GM23248 (cell line): ENCODE measurements at regions not wholly inside any gene's neighbourhood (a gene's known extent, or its start where the extent isn't known, plus 50 kb on each side); places are given as distances from the start of the nearest gene placed in this dataset.

Source experiments
- DNase-seq: peaks from one replicate; pipeline ENCODE4 v3.0.0-alpha.2; 2015
- H2AFZ ChIP-seq: fragments of 200-600 bp; sonication (generic); 2 replicates; pipeline ENCODE4 v1.6.1; 2016; ENCODE audit warnings: antibody characterized with exemption
- H3F3A ChIP-seq: fragments of 200-600 bp; sonication (generic); 2 replicates; pipeline ENCODE4 v1.6.1; 2016; ENCODE audit warnings: mild to moderate bottlenecking, antibody characterized with exemption, mixed run types; ENCODE audit not compliant: insufficient read depth
- H3K27ac ChIP-seq: fragments of 200-600 bp; sonication (generic); 2 replicates; pipeline ENCODE4 v1.5.1; 2016; ENCODE audit warnings: mild to moderate bottlenecking
- H3K27me3 ChIP-seq: fragments of 200-600 bp; sonication (generic); replicated peaks from 2 replicates; pipeline ENCODE4 v1.6.1; 2016; ENCODE audit warnings: mild to moderate bottlenecking; ENCODE audit not compliant: insufficient read depth
- H3K36me3 ChIP-seq: fragments of 200-600 bp; sonication (generic); 2 replicates; pipeline ENCODE4 v1.6.1; 2016; ENCODE audit warnings: low read depth, mild to moderate bottlenecking
- H3K4me1 ChIP-seq: fragments of 200-600 bp; sonication (generic); 2 replicates; pipeline ENCODE4 v1.6.1; 2016; ENCODE audit warnings: mild to moderate bottlenecking; ENCODE audit not compliant: insufficient read depth
- H3K4me2 ChIP-seq: fragments of 200-600 bp; sonication (generic); one replicate; pipeline ENCODE4 v1.6.1; 2016; ENCODE audit warnings: mild to moderate bottlenecking; ENCODE audit not compliant: unreplicated experiment
- H3K4me3 ChIP-seq: fragments of 200-600 bp; sonication (generic); 2 replicates; pipeline ENCODE4 v1.5.1; 2016; ENCODE audit warnings: mild to moderate bottlenecking
- H3K79me2 ChIP-seq: fragments of 200-600 bp; sonication (generic); 2 replicates; pipeline ENCODE4 v1.6.1; 2016; ENCODE audit warnings: mild to moderate bottlenecking; ENCODE audit not compliant: insufficient read depth
- H3K9ac ChIP-seq: fragments of 200-600 bp; sonication (generic); 2 replicates; pipeline ENCODE4 v1.6.1; 2016; ENCODE audit warnings: mild to moderate bottlenecking
- H3K9me2 ChIP-seq: fragments of 200-600 bp; sonication (generic); 2 replicates; pipeline ENCODE4 v1.6.1; 2016; ENCODE audit warnings: mixed run types, mild to moderate bottlenecking, moderate library complexity; ENCODE audit not compliant: insufficient read depth
- H3K9me3 ChIP-seq: fragments of 200-600 bp; sonication (generic); one replicate; pipeline ENCODE4 v1.6.1; 2017; ENCODE audit warnings: low read depth
- H4K20me1 ChIP-seq: fragments of 200-600 bp; sonication (generic); 2 replicates; pipeline ENCODE4 v1.6.0; 2016; ENCODE audit not compliant: insufficient read depth
- EZH2 ChIP-seq: fragments of 200-600 bp; sonication (generic); IDR thresholded peaks from 2 replicates; pipeline ENCODE4 v1.6.1; 2018; ENCODE audit warnings: antibody characterized with exemption, mild to moderate bottlenecking; ENCODE audit not compliant: insufficient read depth, poor library complexity, severe bottlenecking
- EZH2phosphoT487 ChIP-seq: fragments of 200-600 bp; sonication (generic); IDR thresholded peaks from 2 replicates; pipeline ENCODE4 v1.6.1; 2018; ENCODE audit warnings: antibody characterized with exemption, moderate library complexity, mild to moderate bottlenecking, low read depth; ENCODE audit not compliant: insufficient read depth
- WGBS, 2 experiments: methylation state at CpG; one replicate each; pipeline ENCODE4 v1.1.6; 2015 to 2017; ENCODE audit warnings: low lambda C conversion rate in 2 of 2, low coverage in 1 of 2; ENCODE audit errors: missing lambda C conversion rate in 2 of 2; 5-methylcytosine and 5-hydroxymethylcytosine counted together
- in situ Hi-C: fragments of 300-500 bp; cut with MboI; formaldehyde crosslinking; loops from 2 replicates; pipeline ENCODE4 v1.15.0; 2020

- Histone ChIP-seq H2AFZ (no peak overlapping the region), H3K27me3 (no peaks in the 10 kb centered on the region), H3K79me2 (no peaks in the 10 kb centered on the region), H3K9me2 (no peaks in the 10 kb centered on the region), H3K27ac (no peak overlapping the region), H3K4me2 (no peak overlapping the region), H3K36me3 (no peaks in the 10 kb centered on the region), H3F3A (no peaks in the 10 kb centered on the region), H3K4me1 (no peaks in the 10 kb centered on the region), H3K9ac (no peak overlapping the region), H4K20me1 (no peaks in the 10 kb centered on the region), H3K4me3 (no peak overlapping the region), H3K9me3 (no peaks in the 10 kb centered on the region)
- no peak for TF ChIP-seq EZH2
- no peak for TF ChIP-seq EZH2phosphoT487
- in situ Hi-C loops, result no loop called here
- 2 to 4% methylated on average over 1 of the region's 1 CpG for WGBS, 2 experiments
- DNase-seq, result no peak
These were observed 227.9 kb downstream of the FRK start for GRCh38 chr6:115832786-115833185.

GRCh38 chr6:115832186-115832585 is 228.5 kb downstream of the FRK start:
- Histone ChIP-seq H3K4me3 (no peak overlapping the region), H3K9me2 (no peaks in the 10 kb centered on the region), H3K79me2 (no peaks in the 10 kb centered on the region), H3K36me3 (no peaks in the 10 kb centered on the region), H3K4me1 (no peaks in the 10 kb centered on the region), H3K27me3 (no peaks in the 10 kb centered on the region), H2AFZ (no peak overlapping the region), H3K27ac (no peak overlapping the region), H3K9ac (no peak overlapping the region), H3F3A (no peaks in the 10 kb centered on the region), H3K4me2 (no peak overlapping the region), H4K20me1 (no peaks in the 10 kb centered on the region), H3K9me3 (no peaks in the 10 kb centered on the region)
- in situ Hi-C loops, result no loop called here
- TF ChIP-seq EZH2phosphoT487 (no peak), EZH2 (no peak)
- WGBS, 2 experiments, result 12 to 21% methylated on average over 1 of the region's 1 CpG
- no peak for DNase-seq

GRCh38 chr6:115830895-115831294 is 229.8 kb downstream of the FRK start:
- WGBS, 2 experiments, result 27 to 28% methylated on average over 2 of the region's 2 CpGs
- Histone ChIP-seq H3K9ac (no peak overlapping the region), H3K79me2 (no peaks in the 10 kb centered on the region), H3K4me1 (no peaks in the 10 kb centered on the region), H3K4me2 (no peak overlapping the region), H3K9me3 (no peaks in the 10 kb centered on the region), H3K27ac (no peak overlapping the region), H3K9me2 (no peaks in the 10 kb centered on the region), H3K4me3 (no peak overlapping the region), H3K27me3 (no peaks in the 10 kb centered on the region), H3K36me3 (no peaks in the 10 kb centered on the region), H3F3A (no peaks in the 10 kb centered on the region), H4K20me1 (no peaks in the 10 kb centered on the region), H2AFZ (no peak overlapping the region)
- in situ Hi-C loops, result no loop called here
- TF ChIP-seq EZH2phosphoT487 (no peak), EZH2 (no peak)
- no peak for DNase-seq

GRCh38 chr6:115821798-115822197 is 238.9 kb downstream of the FRK start:
- H3K27ac ChIP-seq, result no peak overlapping the region
- no peaks in the 10 kb centered on the region for H4K20me1 ChIP-seq
- no peak for TF ChIP-seq EZH2
- no peak for TF ChIP-seq EZH2phosphoT487
- H3K9ac ChIP-seq, result no peak overlapping the region
- no peaks in the 10 kb centered on the region for H3K9me2 ChIP-seq
- H3K79me2 ChIP-seq, result no peaks in the 10 kb centered on the region
- H3K4me2 ChIP-seq, result no peak overlapping the region
- no peaks in the 10 kb centered on the region for H3K27me3 ChIP-seq
- WGBS, 2 experiments, result 45 to 67% methylated on average over 2 of the region's 2 CpGs
- no peak overlapping the region for H2AFZ ChIP-seq
- in situ Hi-C loops, result no loop called here
- H3K9me3 ChIP-seq, result no peaks in the 10 kb centered on the region
- H3K4me3 ChIP-seq, result no peak overlapping the region
- H3K36me3 ChIP-seq, result no peaks in the 10 kb centered on the region
- DNase-seq, result no peak
- H3F3A ChIP-seq, result no peaks in the 10 kb centered on the region
- no peaks in the 10 kb centered on the region for H3K4me1 ChIP-seq

GRCh38 chr6:115819506-115819905 is 241.2 kb downstream of the FRK start:
- Histone ChIP-seq H3F3A (no peaks in the 10 kb centered on the region), H3K36me3 (no peaks in the 10 kb centered on the region), H3K79me2 (no peaks in the 10 kb centered on the region), H3K9me3 (no peaks in the 10 kb centered on the region), H2AFZ (no peak overlapping the region), H3K4me1 (no peaks in the 10 kb centered on the region), H3K27me3 (no peaks in the 10 kb centered on the region), H3K9me2 (no peaks in the 10 kb centered on the region), H3K9ac (no peak overlapping the region), H3K4me2 (no peak overlapping the region), H3K27ac (no peak overlapping the region), H3K4me3 (no peak overlapping the region), H4K20me1 (no peaks in the 10 kb centered on the region)
- no peak for DNase-seq
- no peak for TF ChIP-seq EZH2
- in situ Hi-C loops, result no loop called here
- WGBS, 2 experiments, result 23 to 38% methylated on average over 4 of the region's 4 CpGs
